WTC11 (cell line): ENCODE measurements at regions not wholly inside any gene's neighbourhood (a gene's known extent, or its start where the extent isn't known, plus 50 kb on each side); places are given as distances from the start of the nearest gene placed in this dataset.

ENCODE experiments used
- ATAC-seq: fragments of 200-7000 bp; cut with Tn5 transposase; 2 replicates; pipeline ENCODE4 v1.10.0; 2021; ENCODE audit warnings: mild to moderate bottlenecking, moderate library complexity
- CTCF ChIA-PET: fragments of 300-600 bp; sonication (Branson Sonifier 250); formaldehyde crosslinking; loops from one replicate; lab custom pipeline; 2021; ENCODE audit warnings: antibody characterized with exemption; lab: Charles Lee
- POLR2A ChIA-PET: fragments of 350-600 bp; sonication (Branson Sonifier 250); formaldehyde crosslinking; loops from one replicate; lab custom pipeline; 2021; ENCODE audit warnings: antibody characterized with exemption; lab: Charles Lee
- DNase-seq: peaks from one replicate; pipeline ENCODE4 v3.0.0; 2021; ENCODE audit warnings: low spot score
- H3K27ac Mint-ChIP-seq: 2 replicates; pipeline ENCODE4 v1.8.0; 2021; ENCODE audit warnings: mixed read lengths
- H3K27me3 Mint-ChIP-seq: 2 replicates; pipeline ENCODE4 v1.8.0; 2021; ENCODE audit warnings: low read depth, mild to moderate bottlenecking, moderate library complexity, mixed read lengths
- H3K36me3 Mint-ChIP-seq: 2 replicates; pipeline ENCODE4 v1.8.0; 2021; ENCODE audit warnings: mixed read lengths
- H3K4me1 Mint-ChIP-seq: 2 replicates; pipeline ENCODE4 v1.8.0; 2022; ENCODE audit warnings: mixed read lengths
- H3K4me3 Mint-ChIP-seq: 2 replicates; pipeline ENCODE4 v1.8.0; 2021; ENCODE audit warnings: mild to moderate bottlenecking, moderate library complexity, mixed read lengths
- H3K9me3 Mint-ChIP-seq: 2 replicates; pipeline ENCODE4 v1.8.0; 2021; ENCODE audit warnings: mixed read lengths
- ATF1 ChIP-seq: sonication (generic); formaldehyde crosslinking; IDR thresholded peaks from 2 replicates; pipeline ENCODE4 v1.8.1; 2023; ENCODE audit warnings: mild to moderate bottlenecking, moderate library complexity, missing genetic modification reagents
- CBFB ChIP-seq: sonication (generic); formaldehyde crosslinking; IDR thresholded peaks from 2 replicates; pipeline ENCODE4 v1.8.1; 2022; ENCODE audit warnings: mild to moderate bottlenecking, low read depth, missing genetic modification reagents
- ELF4 ChIP-seq: sonication (generic); formaldehyde crosslinking; IDR thresholded peaks from 2 replicates; pipeline ENCODE4 v1.8.1; 2022; ENCODE audit warnings: low read depth, mild to moderate bottlenecking, moderate library complexity, missing genetic modification reagents
- ETV6 ChIP-seq: sonication (generic); formaldehyde crosslinking; IDR thresholded peaks from 2 replicates; pipeline ENCODE4 v1.8.1; 2022; ENCODE audit warnings: mild to moderate bottlenecking, missing genetic modification reagents
- FOXJ3 ChIP-seq: sonication (generic); formaldehyde crosslinking; IDR thresholded peaks from 2 replicates; pipeline ENCODE4 v1.9.0; 2021; ENCODE audit warnings: missing genetic modification reagents, mild to moderate bottlenecking, borderline replicate concordance
- GABPB1 ChIP-seq: sonication (generic); formaldehyde crosslinking; IDR thresholded peaks from 2 replicates; pipeline ENCODE4 v1.8.1; 2023; ENCODE audit warnings: mild to moderate bottlenecking, missing genetic modification reagents
- NR1H2 ChIP-seq: sonication (generic); formaldehyde crosslinking; IDR thresholded peaks from 2 replicates; pipeline ENCODE4 v1.9.0; 2021; ENCODE audit warnings: mild to moderate bottlenecking, moderate library complexity, missing genetic modification reagents
- PRRX2 ChIP-seq: fragments of 250-450 bp; sonication (Bioruptor Pico); IDR thresholded peaks from 2 replicates; pipeline ENCODE4 v1.8.0; 2021; ENCODE audit warnings: mild to moderate bottlenecking
- RELA ChIP-seq: sonication (generic); formaldehyde crosslinking; IDR thresholded peaks from 2 replicates; pipeline ENCODE4 v1.8.1; 2022; ENCODE audit warnings: missing genetic modification reagents, mild to moderate bottlenecking, borderline replicate concordance
- TEAD1 ChIP-seq: sonication (generic); formaldehyde crosslinking; IDR thresholded peaks from 2 replicates; pipeline ENCODE4 v1.8.0; 2022; ENCODE audit warnings: mild to moderate bottlenecking, missing genetic modification reagents
- ZNF232 ChIP-seq: sonication (generic); formaldehyde crosslinking; IDR thresholded peaks from 2 replicates; pipeline ENCODE4 v1.8.0; 2022; ENCODE audit warnings: mild to moderate bottlenecking, missing genetic modification reagents
- ZNF396 ChIP-seq: fragments of 250-450 bp; sonication (Bioruptor Pico); IDR thresholded peaks from 2 replicates; pipeline ENCODE4 v1.8.0; 2021; ENCODE audit warnings: mild to moderate bottlenecking, moderate library complexity, borderline replicate concordance
- ZNF423 ChIP-seq: fragments of 250-450 bp; sonication (Bioruptor Pico); IDR thresholded peaks from 2 replicates; pipeline ENCODE4 v2.1.2; 2022; ENCODE audit warnings: mild to moderate bottlenecking, moderate library complexity
- TF ChIP-seq, protein P1 (sequence below): fragments of 250-450 bp; sonication (Bioruptor Pico); IDR thresholded peaks from 2 replicates; pipeline ENCODE4 v2.1.2; 2022; ENCODE audit warnings: mild to moderate bottlenecking, moderate library complexity
- TF ChIP-seq, protein P2 (sequence below): sonication (generic); formaldehyde crosslinking; IDR thresholded peaks from 2 replicates; pipeline ENCODE4 v1.8.0; 2023; ENCODE audit warnings: missing genetic modification reagents
- TF ChIP-seq, protein P3 (sequence below): sonication (generic); formaldehyde crosslinking; conservative IDR thresholded peaks from 2 replicates; pipeline ENCODE4 v1.8.1; 2023; ENCODE audit warnings: mild to moderate bottlenecking, low read depth, missing genetic modification reagents, moderate library complexity
- TF ChIP-seq, protein P4 (sequence below): fragments of 250-450 bp; sonication (Bioruptor Pico); IDR thresholded peaks from 2 replicates; pipeline ENCODE4 v1.9.0; 2021; ENCODE audit warnings: mild to moderate bottlenecking, borderline replicate concordance

DNA sequence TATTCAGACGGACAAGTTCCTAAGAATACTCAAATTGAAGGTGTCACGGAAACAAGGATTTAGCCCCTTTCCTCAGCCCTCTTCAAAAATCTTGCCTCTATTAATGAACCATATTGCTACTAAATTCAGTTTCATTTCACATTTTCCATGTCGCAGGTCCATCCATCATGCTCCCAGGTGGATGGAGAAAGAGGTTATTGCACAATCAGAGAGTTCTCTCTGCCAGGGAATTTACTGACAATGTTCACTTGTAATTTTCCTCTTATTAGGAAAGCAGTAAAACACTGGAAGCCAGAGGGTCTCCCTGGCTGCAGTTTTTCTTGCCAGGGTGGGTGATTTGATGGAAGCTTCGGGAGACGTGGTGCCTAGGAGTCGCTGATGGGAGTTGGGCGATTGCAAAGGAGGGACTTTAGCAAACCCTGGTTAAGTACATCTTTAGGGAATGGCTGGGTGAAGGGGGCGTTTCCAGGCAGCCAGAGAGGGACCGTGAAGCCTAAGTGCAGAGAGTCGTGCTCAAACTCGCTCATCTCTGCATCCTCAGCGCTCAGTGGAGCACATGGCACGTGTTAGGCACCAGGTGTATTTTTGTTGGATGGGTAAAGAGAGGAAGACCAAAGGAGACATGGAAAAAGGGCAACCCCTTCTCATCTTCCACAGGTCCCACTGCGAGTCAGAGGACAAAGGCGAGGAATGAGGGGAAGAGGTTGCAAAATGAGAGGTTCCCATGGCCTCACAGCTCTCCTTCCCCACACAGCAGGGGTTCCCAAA lies 321.9 kb upstream of the CDH4 start:
- H3K27me3 Mint-ChIP-seq: peaks cover 83% of the 10 kb centered on the region
- POLR2A ChIA-PET: no interaction called here
- no peaks in the 10 kb centered on the region for H3K4me1 Mint-ChIP-seq
- H3K27ac Mint-ChIP-seq: no peak overlapping the region
- no peak for ATAC-seq
- no peak for DNase-seq
- H3K36me3 Mint-ChIP-seq: no peaks in the 10 kb centered on the region
- H3K9me3 Mint-ChIP-seq: peaks cover 8% of the 10 kb centered on the region; the same call in 1 of the 2 replicates
- no peak for TF ChIP-seq ZNF396 (CRISPR knock-in tag)
- TF ChIP-seq PRRX2 (CRISPR knock-in tag): no peak
- TF ChIP-seq ETV6 (CRISPR knock-in tag): no peak
- TF ChIP-seq, protein P1, sequence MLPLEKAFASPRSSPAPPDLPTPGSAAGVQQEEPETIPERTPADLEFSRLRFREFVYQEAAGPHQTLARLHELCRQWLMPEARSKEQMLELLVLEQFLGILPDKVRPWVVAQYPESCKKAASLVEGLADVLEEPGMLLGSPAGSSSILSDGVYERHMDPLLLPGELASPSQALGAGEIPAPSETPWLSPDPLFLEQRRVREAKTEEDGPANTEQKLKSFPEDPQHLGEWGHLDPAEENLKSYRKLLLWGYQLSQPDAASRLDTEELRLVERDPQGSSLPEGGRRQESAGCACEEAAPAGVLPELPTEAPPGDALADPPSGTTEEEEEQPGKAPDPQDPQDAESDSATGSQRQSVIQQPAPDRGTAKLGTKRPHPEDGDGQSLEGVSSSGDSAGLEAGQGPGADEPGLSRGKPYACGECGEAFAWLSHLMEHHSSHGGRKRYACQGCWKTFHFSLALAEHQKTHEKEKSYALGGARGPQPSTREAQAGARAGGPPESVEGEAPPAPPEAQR (CRISPR knock-in tag): no peak
- no peak for TF ChIP-seq NR1H2 (CRISPR knock-in tag)
- no peak for TF ChIP-seq ATF1 (CRISPR knock-in tag)
- no peak for TF ChIP-seq TEAD1 (CRISPR knock-in tag)
- TF ChIP-seq, protein P2, sequence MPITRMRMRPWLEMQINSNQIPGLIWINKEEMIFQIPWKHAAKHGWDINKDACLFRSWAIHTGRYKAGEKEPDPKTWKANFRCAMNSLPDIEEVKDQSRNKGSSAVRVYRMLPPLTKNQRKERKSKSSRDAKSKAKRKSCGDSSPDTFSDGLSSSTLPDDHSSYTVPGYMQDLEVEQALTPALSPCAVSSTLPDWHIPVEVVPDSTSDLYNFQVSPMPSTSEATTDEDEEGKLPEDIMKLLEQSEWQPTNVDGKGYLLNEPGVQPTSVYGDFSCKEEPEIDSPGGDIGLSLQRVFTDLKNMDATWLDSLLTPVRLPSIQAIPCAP (CRISPR knock-in tag): no peak
- no peak for TF ChIP-seq ZNF423
- TF ChIP-seq ELF4 (CRISPR knock-in tag): no peak
- TF ChIP-seq CBFB (CRISPR knock-in tag): no peak
- TF ChIP-seq, all 79 proteins: peak for 0
- CTCF ChIA-PET: no interaction called here
- no peak overlapping the region for H3K4me3 Mint-ChIP-seq

DNA sequence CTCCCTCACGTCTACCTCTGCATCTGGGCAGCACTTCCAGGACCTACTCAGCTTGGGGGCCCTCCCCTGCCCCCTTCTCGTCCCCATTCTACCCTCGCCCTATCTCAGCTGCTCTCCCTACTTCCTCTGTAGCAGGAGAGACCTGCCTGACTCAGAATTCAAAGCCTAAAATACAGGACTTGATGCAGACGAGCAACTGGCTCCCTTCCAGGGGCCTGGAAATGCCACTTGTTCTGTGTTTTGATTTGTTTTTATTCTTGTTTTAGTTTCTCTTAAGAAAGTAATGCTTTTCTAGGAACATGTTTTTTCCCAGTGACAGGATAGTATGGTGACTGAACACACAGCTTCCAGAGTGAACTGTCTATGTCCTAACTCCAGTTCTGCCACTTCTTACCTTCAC lies 320.4 kb upstream of the CDH4 start:
- peaks cover 85% of the 10 kb centered on the region for H3K27me3 Mint-ChIP-seq
- CTCF ChIA-PET: no interaction called here
- ATAC-seq: no peak
- no peak overlapping the region for H3K4me3 Mint-ChIP-seq
- peaks cover 6% of the 10 kb centered on the region for H3K4me1 Mint-ChIP-seq
- POLR2A ChIA-PET: no interaction called here
- TF ChIP-seq, protein P3, sequence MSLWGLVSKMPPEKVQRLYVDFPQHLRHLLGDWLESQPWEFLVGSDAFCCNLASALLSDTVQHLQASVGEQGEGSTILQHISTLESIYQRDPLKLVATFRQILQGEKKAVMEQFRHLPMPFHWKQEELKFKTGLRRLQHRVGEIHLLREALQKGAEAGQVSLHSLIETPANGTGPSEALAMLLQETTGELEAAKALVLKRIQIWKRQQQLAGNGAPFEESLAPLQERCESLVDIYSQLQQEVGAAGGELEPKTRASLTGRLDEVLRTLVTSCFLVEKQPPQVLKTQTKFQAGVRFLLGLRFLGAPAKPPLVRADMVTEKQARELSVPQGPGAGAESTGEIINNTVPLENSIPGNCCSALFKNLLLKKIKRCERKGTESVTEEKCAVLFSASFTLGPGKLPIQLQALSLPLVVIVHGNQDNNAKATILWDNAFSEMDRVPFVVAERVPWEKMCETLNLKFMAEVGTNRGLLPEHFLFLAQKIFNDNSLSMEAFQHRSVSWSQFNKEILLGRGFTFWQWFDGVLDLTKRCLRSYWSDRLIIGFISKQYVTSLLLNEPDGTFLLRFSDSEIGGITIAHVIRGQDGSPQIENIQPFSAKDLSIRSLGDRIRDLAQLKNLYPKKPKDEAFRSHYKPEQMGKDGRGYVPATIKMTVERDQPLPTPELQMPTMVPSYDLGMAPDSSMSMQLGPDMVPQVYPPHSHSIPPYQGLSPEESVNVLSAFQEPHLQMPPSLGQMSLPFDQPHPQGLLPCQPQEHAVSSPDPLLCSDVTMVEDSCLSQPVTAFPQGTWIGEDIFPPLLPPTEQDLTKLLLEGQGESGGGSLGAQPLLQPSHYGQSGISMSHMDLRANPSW (CRISPR knock-in tag): no peak
- TF ChIP-seq ZNF232 (CRISPR knock-in tag) (no peak), RELA (CRISPR knock-in tag) (no peak), FOXJ3 (CRISPR knock-in tag) (no peak), GABPB1 (CRISPR knock-in tag) (no peak)
- TF ChIP-seq, protein P4, sequence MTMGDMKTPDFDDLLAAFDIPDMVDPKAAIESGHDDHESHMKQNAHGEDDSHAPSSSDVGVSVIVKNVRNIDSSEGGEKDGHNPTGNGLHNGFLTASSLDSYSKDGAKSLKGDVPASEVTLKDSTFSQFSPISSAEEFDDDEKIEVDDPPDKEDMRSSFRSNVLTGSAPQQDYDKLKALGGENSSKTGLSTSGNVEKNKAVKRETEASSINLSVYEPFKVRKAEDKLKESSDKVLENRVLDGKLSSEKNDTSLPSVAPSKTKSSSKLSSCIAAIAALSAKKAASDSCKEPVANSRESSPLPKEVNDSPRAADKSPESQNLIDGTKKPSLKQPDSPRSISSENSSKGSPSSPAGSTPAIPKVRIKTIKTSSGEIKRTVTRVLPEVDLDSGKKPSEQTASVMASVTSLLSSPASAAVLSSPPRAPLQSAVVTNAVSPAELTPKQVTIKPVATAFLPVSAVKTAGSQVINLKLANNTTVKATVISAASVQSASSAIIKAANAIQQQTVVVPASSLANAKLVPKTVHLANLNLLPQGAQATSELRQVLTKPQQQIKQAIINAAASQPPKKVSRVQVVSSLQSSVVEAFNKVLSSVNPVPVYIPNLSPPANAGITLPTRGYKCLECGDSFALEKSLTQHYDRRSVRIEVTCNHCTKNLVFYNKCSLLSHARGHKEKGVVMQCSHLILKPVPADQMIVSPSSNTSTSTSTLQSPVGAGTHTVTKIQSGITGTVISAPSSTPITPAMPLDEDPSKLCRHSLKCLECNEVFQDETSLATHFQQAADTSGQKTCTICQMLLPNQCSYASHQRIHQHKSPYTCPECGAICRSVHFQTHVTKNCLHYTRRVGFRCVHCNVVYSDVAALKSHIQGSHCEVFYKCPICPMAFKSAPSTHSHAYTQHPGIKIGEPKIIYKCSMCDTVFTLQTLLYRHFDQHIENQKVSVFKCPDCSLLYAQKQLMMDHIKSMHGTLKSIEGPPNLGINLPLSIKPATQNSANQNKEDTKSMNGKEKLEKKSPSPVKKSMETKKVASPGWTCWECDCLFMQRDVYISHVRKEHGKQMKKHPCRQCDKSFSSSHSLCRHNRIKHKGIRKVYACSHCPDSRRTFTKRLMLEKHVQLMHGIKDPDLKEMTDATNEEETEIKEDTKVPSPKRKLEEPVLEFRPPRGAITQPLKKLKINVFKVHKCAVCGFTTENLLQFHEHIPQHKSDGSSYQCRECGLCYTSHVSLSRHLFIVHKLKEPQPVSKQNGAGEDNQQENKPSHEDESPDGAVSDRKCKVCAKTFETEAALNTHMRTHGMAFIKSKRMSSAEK (CRISPR knock-in tag): no peak
- peaks cover 8% of the 10 kb centered on the region; the same call in 1 of the 2 replicates for H3K9me3 Mint-ChIP-seq
- no peak for DNase-seq
- H3K27ac Mint-ChIP-seq: no peak overlapping the region
- no peaks in the 10 kb centered on the region for H3K36me3 Mint-ChIP-seq
